ENCODE measurements at regions not wholly inside any gene's neighbourhood (a gene's known extent, or its start where the extent isn't known, plus 50 kb on each side); places are given as distances from the start of the nearest gene placed in this dataset.
"Not testable (repeated sequence)": the region's sequence is repeated elsewhere in the genome, so short reads cannot be mapped to it uniquely, and the experiment has no call there.

GRCh38 chr20:22958390-22958789 lies 76.7 kb upstream of the SSTR4 start:
- 90 to 92% methylated on average over 6 of the region's 6 CpGs for WGBS, 2 donors
- Histone ChIP-seq H3K36me3 (no peaks in the 10 kb centered on the region), H3K4me1 (no peaks in the 10 kb centered on the region), H3K4me3 (no peak overlapping the region), H3K27me3 (peaks cover 0 to 36% (median 0%) of the 10 kb centered on the region in 7 donors), H3K9me3 (peaks cover 0 to 13% (median 0%) of the 10 kb centered on the region in 11 donors), H3K27ac (no peak overlapping the region)
- TF ChIP-seq CTCF (IDR thresholded peaks at IDR 0.05) = no peak
- intact Hi-C loops (cut with DNase I) = no loop called here
- DNase-seq = no peak
- ATAC-seq = no peak

GRCh38 chr20:22962567-22963439 lies 72.3 kb upstream of the SSTR4 start:
- no peak for DNase-seq
- no peak overlapping the region for H3K27ac ChIP-seq
- peaks cover 0 to 13% (median 0%) of the 10 kb centered on the region in 11 donors for H3K9me3 ChIP-seq
- H3K4me1 ChIP-seq = no peaks in the 10 kb centered on the region
- H3K27me3 ChIP-seq = peaks cover 0 to 37% (median 6%) of the 10 kb centered on the region in 7 donors
- intact Hi-C loops (cut with DNase I) = no loop called here
- WGBS, 2 donors = 70 to 78% methylated on average over 3 of the region's 3 CpGs
- no peak for ATAC-seq
- no peak for TF ChIP-seq CTCF (IDR thresholded peaks at IDR 0.05)
- H3K4me3 ChIP-seq = no peak overlapping the region
- H3K36me3 ChIP-seq = no peaks in the 10 kb centered on the region

- Histone ChIP-seq H3K4me3 (no peak overlapping the region), H3K9me3 (peaks cover 0 to 13% (median 0%) of the 10 kb centered on the region in 11 donors), H3K4me1 (no peaks in the 10 kb centered on the region), H3K36me3 (no peaks in the 10 kb centered on the region), H3K27me3 (peaks cover 0 to 40% (median 6%) of the 10 kb centered on the region in 7 donors), H3K27ac (no peak overlapping the region)
- WGBS, 2 donors = 72 to 84% methylated on average over 3 of the region's 3 CpGs
- no peak for TF ChIP-seq CTCF (IDR thresholded peaks at IDR 0.05)
- ATAC-seq (no peak), DNase-seq (no peak)
- intact Hi-C loops (cut with DNase I) = no loop called here
Measured at GRCh38 chr20:22963581-22963980, 71.5 kb upstream of the SSTR4 start.

GRCh38 chr20:22966787-22967464 lies 68.2 kb upstream of the SSTR4 start:
- no peaks in the 10 kb centered on the region for H3K4me1 ChIP-seq
- H3K9me3 ChIP-seq = peaks cover 0 to 8% (median 0%) of the 10 kb centered on the region in 11 donors
- no peak overlapping the region for H3K27ac ChIP-seq
- 85 to 92% methylated on average over 4 of the region's 4 CpGs for WGBS, 2 donors
- no peak for ATAC-seq
- DNase-seq = no peak
- no peaks in the 10 kb centered on the region for H3K36me3 ChIP-seq
- no peak for TF ChIP-seq CTCF (IDR thresholded peaks at IDR 0.05)
- no peak overlapping the region for H3K4me3 ChIP-seq
- intact Hi-C loops (cut with DNase I) = no loop called here
- H3K27me3 ChIP-seq = peaks cover 0 to 31% (median 6%) of the 10 kb centered on the region in 7 donors

- H3K27ac ChIP-seq; DNase-seq; H3K4me3 ChIP-seq; H3K36me3 ChIP-seq; ATAC-seq; H3K4me1 ChIP-seq; H3K9me3 ChIP-seq; intact Hi-C loops (cut with DNase I): not testable (repeated sequence)
- 70 to 78% methylated on average over 2 of the region's 2 CpGs for WGBS, 2 donors
- H3K27me3 ChIP-seq = peaks cover 0 to 25% (median 3%) of the 10 kb centered on the region in 7 donors
Measured at GRCh38 chr20:22967706-22968105, 67.4 kb upstream of the SSTR4 start.

- H3K27ac ChIP-seq; intact Hi-C loops (cut with DNase I); DNase-seq; ATAC-seq; H3K4me3 ChIP-seq; H3K4me1 ChIP-seq; H3K9me3 ChIP-seq; H3K36me3 ChIP-seq: not testable (repeated sequence)
- H3K27me3 ChIP-seq = peaks cover 0 to 27% (median 3%) of the 10 kb centered on the region in 7 donors
- 88 to 94% methylated on average over 1 of the region's 1 CpG for WGBS, 2 donors
Measured at GRCh38 chr20:22969031-22969430, 66.1 kb upstream of the SSTR4 start.

GRCh38 chr20:22971077-22971476 lies 64.0 kb upstream of the SSTR4 start:
- not testable (repeated sequence) for H3K4me3 ChIP-seq, DNase-seq, H3K9me3 ChIP-seq, H3K27ac ChIP-seq, H3K36me3 ChIP-seq, H3K4me1 ChIP-seq, ATAC-seq
- peaks cover 0 to 28% (median 3%) of the 10 kb centered on the region in 7 donors for H3K27me3 ChIP-seq
- 80 to 84% methylated on average over 2 of the region's 2 CpGs for WGBS, 2 donors
- intact Hi-C loops (cut with DNase I) = loop anchor here in 3 of 10 donors (5.0 to 10.0 kb wide), 2 partner anchors 44 to 106 kb away; no protein-coding TSS in a partner anchor
